Inflammatory macrophage treated with lipopolysaccharide for 4 hours (primary cell): ENCODE measurements at regions not wholly inside any gene's neighbourhood (a gene's known extent, or its start where the extent isn't known, plus 50 kb on each side); places are given as distances from the start of the nearest gene placed in this dataset.
"Not testable (repeated sequence)": the region's sequence is repeated elsewhere in the genome, so short reads cannot be mapped to it uniquely, and the experiment has no call there.

ENCODE experiments used
- DNase-seq: peaks from one replicate; pipeline ENCODE4 v3.0.0-alpha.2; 2020

- DNase-seq = peak; percentile 35
Observed at GRCh38 chr5:135112008-135112725, 78.1 kb upstream of the PITX1 start.

DNA sequence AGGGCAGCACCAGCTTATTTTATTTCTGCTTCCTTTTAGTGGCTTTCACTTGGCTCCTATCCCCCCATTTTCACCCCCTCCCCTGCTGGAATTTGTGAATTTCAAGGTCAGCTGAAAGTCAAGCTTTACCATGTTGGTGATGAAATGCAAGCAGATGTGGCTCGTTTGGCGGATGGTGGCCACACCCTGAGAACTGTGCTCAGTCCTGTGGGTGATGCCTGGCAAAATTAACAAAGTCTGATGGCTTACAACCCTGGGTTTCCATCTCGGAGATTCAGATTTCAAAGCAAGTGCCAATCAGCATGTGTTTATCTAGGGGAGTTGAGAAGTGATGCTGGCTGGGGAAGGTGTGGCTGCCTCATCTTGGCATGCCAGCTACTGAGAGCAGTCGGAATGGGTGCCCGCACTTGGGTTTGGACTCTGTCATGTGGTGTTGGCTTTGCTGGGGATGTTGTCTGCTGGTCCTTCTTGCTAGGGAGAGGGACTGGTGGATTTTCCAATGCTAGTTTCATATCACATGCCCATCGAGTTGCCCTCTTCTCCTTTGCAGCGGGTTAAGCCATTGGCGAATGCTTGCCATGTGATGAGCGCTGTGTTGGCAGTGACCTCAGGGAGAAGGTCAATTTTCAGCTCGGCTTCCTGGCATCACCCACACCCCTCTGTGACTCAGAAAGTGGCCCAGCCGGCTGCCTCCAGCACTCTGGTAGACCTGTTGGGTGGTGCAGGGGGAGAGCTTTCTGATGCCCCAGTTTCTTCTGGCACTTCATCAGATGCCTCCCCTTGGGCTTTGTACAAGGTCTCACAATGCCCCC, 77.0 kb upstream of the PITX1 start:
- peak; percentile 94 for DNase-seq

DNA sequence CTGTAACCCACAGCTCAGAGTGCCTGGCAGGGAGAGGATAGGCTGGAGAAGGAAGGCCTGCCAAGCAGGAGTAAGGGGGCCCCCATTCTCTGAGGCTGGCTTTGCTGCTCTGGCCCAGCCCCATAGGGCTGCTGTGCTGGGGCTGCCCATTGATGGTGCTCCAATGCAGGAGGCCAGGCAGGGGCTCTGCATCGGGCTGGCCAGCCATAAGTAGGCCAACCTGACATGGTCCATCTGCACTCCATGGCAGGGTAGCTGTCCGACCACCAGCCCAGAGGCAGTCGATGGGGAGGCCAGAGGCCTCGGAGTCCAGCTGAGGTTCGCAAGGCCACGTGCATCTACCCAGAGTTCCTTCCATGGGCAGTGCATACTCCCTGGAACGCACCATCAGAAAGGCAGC, 75.0 kb upstream of the PITX1 start:
- no peak for DNase-seq

DNA sequence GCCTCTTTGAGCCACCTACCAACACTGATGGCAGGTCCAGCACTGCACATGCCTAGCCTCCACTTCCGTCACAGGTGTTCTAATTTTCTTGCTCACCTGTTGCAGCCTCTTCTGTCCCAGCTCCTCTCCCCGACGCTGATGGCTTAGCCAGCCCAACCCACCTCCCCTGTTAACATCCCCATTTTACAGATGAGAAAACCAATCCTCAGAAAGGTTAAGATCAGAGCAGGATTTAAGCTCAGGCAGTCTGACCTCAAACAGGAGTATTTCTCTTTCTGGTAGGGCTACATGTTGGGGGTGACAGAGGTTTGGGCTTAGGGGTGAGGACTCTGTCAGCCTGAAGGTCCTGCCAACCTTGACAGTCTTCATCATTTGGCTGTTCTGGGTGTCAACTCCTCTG, 74.5 kb upstream of the PITX1 start:
- no peak for DNase-seq

GRCh38 chr5:135107986-135108385, 74.0 kb upstream of the PITX1 start:
- DNase-seq = no peak

GRCh38 chr5:135106610-135107471, 72.8 kb upstream of the PITX1 start:
- DNase-seq = no peak

GRCh38 chr5:135106136-135106535, 72.1 kb upstream of the PITX1 start:
- DNase-seq = no peak

DNA sequence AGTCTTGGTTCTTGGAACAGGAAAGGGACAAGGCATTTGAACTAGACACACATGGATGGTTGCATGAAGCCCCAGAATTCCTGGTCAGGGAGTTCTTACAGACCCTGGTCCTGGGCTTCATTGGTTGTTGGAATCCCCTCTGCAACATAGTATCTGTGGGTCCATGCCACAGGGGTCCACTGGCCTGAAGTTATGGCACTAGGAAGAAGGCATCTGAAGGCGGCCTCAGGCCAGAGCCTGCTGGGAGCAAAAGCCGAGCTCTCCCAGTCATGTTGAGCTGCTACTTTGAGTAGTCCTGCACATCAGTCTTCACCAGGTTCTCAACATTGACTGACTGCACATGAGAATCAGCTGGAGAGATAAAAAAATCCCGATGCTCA, 71.1 kb upstream of the PITX1 start:
- DNase-seq = no peak

GRCh38 chr5:135103575-135103853, 69.5 kb upstream of the PITX1 start:
- DNase-seq = no peak

DNA sequence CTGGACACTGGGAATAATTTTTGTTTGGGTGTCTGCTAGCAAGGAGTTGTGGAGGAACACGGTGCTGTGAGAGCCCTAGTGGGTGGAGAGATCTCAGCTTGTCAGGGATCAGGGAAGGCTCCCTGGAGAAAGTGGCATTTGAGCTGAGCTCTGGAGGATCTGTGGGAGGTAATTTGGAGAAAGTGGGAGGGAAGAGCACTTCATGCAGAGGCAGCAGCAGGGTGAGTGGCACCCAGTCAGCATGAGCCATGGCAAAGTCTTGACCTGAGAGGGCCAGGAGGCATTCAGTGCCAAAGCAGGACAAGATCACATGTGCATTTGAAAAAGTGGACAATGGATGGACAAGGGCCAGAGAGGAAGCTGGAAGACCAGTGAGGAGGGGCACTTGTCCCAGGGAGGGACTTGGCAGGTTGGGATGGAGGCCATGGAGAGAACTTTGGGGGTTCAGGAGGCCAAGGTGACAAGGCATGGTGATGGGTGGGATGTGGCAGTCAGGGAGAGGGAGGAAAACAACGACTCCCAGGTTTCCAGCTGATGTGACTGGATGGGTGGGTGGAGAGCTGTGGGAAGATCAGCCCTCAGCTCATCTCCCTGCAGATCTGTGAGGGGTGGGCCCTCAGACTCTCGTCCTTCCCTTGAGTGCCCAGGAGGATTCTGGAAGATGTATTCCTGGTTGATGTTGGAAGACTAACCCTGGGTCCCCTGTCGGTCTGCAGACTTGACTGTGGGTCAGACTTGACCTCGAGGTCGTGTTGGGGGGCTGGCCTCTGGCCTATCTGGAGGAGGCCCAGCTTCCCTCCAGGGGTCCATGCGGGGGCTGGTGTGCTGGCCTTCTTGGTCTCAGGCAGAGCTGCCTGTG, 68.9 kb upstream of the PITX1 start:
- no peak for DNase-seq

DNA sequence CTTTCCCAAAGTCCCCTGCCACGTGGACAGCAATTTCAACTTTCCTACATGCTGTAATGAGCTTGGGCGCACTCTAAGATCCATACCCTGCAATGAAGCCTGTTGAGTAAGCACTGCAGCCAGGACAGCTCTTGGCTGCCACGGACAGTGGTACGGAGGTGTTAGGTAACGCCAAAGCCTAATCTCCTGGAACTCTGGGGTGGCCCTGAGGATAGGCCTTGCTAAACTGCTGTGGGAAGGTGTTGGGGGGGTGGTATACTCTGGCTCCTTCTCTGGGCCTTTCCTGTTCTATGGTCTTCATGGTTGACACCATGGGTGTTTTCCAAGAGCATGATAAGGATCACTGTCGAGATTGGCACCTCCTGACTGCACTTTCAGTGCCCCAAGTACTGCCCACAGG, 66.4 kb upstream of the PITX1 start:
- no peak for DNase-seq

DNA sequence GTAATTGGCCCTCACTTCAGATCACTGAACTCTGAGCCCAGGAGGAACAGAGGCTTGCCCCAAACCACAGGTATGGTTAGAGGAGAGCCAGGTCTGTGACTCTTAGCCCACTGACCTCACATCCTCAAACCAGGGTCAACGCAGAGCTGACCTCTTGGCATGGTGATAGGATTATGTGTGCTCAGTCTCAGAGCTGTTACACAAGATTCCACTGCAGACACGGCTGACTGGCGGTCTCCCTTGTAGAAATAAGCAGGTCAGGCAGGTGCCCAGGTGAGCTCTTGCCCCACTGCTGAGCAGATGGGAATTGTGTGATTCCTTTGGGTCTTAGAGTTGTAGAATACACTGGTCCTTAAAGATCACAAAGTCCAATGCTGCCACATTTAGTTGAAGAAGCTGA, 66.0 kb upstream of the PITX1 start:
- no peak for DNase-seq

DNA sequence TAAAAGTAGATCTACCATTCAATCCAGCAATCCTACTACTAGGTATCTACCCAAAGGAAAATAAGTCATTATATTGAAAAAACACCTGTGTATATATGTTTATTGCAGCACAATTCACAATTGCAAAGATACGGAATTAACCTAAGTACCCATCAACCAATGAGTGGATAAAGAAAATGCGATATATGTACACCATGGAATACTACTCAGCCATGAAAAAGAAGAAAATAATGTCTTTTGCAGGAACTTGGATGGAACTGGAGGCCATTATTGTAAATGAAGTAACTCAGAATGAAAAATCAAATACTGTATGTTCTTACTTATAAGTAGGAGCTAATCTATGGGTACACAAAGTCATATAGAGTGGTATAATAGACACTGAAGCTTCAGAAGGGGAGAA, 63.4 kb upstream of the PITX1 start:
- DNase-seq = no peak

GRCh38 chr5:135095871-135096270, 61.8 kb upstream of the PITX1 start:
- DNase-seq = no peak

DNA sequence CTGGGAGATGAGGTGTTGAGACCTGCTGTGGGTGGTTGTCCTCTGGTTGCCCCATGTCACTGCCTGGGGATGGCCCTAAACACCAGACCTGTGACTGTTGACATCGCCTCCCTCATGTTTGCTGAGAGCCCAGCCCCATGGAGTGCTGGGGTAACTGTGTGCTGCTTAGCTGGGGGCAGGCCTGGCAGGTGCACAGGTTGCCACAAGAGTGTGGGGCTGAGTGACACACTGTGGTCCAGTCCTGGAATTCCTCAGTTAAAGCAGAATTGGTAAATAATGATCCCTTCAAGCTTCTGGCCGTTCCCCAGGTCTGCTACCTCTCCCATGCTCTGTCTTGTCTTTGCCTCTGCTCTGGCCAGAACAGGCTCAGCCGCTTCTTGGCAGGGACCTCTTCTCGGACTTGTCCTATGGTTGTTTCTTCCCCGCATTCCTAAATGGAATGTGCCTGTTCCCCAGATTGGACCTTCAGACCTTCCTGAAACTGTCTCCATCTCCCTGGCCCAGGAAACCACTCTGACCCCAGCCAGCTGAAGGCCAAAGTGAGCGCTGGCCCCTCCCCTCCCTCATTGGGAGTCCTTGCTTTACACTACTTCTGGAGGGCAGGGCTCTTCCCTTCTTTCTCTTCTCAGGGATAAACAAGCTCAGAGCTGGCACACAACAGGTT, 61.2 kb upstream of the PITX1 start:
- DNase-seq = no peak

DNA sequence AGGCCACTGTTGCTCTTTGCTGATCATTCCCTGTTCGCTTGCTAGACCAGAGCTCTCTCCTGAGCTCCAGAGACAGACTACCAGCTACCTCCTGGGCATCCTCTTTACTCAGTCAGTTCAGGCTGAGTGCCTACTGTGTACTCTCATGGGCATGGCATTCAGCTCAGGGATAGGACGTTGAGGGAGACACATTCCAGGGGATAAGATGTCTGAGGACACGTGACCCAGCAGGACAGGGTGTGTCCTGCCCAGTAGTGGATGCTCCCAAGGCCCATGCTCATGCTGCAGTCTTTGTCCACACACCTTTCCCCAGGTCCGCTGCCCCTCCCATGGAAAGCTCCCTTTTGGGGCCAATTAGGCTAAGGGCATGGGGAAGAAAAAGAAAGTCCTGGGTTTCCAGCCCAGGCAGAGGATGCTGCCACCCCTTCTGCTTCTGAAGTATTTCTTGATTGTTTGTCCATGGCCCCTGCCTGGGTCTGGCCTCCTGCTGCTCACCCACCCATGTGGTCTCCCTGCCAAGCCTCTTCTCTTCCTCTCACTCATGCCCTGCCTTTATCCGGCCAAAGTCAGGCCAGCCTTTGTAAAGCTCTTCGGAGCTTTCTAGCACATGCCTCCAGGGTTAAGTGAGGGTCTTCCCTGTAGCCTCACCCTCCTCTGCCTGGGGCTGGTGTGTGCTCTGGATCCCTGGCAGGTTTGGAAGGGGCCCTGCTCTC, 60.5 kb upstream of the PITX1 start:
- no peak for DNase-seq

DNA sequence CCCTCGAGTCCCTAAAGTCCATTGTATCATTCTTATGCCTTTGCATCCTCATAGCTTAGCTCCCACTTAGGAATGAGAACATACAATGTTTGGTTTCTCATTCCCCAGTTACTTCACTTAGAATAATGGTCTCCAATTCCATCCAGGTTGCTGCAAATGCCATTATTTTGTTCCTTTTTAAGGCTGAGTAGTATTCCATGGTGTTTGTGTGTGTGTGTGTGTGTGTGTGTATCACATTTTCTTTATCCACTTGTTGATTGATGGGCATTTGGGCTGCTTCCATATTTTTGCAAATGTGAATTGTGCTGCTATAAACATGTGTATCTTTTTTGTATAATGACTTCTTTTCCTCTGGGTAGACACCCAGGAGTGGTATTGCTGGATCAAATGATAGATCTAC, 59.5 kb upstream of the PITX1 start:
- DNase-seq = not testable (repeated sequence)

- DNase-seq = no peak
Observed at GRCh38 chr5:135092476-135092875, 58.4 kb upstream of the PITX1 start.

DNA sequence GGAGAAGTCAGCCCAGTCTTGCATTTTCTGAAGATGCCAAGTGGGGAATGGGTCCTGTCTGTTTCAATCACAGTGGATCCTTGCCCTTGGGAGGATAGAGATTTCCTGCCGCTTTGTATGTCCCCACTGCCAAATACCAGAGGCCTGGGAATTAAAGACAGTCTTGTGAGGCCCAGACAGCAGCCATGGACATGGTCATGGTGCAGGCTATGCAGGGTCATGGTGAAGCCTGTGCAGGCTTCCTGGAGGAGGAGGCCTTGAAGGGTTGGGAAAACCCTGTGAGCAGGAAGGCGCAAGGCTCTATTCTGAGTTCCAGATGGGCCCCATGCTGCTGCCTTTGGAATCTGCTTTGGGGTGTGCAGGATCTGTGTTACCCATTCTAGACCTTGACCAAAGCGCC, 57.3 kb upstream of the PITX1 start:
- DNase-seq = no peak

- DNase-seq = no peak
Observed at GRCh38 chr5:135089912-135090311, 55.9 kb upstream of the PITX1 start.

DNA sequence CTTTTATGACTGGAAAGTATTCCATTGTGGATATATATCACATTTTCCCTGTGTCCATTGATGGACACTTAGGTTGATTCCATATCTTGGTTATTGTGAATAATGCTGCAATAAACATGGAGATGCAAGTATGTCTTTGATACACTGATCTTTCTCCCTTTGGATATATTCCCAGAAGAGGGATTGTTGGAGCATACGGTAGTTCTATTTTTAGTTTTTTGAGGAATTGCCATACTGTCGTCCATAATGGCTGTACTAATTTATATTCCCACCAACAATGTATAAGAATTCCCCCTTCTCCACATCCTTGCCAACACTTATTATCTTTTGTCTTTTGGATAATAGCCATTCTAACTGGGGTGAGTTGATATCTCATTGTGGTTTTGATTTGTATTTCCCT, 54.9 kb upstream of the PITX1 start:
- no peak for DNase-seq

- no peak for DNase-seq
Observed at GRCh38 chr5:135087950-135088349, 53.9 kb upstream of the PITX1 start.
